DMS 273 treated with DMSO at 0.1 percent for 48 hours (cell line): ENCODE measurements at regions not wholly inside any gene's neighbourhood (a gene's known extent, or its start where the extent isn't known, plus 50 kb on each side); places are given as distances from the start of the nearest gene placed in this dataset.
"Not testable (repeated sequence)": the region's sequence is repeated elsewhere in the genome, so short reads cannot be mapped to it uniquely, and the experiment has no call there.

ENCODE experiments used
- DNase-seq: peaks from one replicate; lab custom pipeline; 2025; lab: John Stamatoyannopoulos, UW

DNA sequence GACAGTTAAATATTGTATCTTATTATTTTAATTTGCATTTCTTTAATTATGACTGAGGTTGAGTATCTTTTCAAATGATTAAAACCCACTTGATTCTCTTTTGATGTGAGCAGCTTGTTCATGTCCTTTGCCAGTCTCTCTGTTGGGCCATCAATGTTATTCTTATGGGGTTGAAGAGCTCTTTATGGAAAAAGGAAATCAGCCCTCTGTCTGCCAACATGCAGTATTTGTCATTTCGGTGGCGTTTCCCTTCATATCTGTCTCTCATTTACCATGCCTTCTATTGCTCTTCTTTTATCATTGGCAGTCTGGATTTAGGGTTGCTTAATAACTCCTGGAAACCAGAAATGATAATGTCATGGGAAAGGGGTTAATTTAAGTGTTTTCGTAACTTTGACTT is 340.7 kb upstream of the DNAJC19 start:
- DNase-seq: no peak

DNA sequence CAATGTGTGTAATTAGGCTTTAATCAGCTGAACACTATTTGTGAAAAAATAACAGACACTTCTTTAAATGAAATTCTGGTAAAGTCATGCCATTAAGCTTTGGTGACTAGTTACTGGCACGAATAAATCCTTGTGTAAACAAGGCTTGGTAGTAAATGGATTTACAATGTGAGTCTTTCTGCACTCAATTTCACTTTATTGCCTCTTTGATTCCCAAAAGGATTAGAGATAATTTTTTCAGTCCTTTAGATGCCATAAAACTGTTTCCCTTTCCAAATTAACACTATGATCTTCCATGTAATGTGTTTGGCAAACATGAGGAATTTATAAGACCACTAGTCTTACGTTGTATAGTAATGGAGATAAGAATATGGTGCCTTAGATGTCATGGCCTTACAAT is 339.5 kb upstream of the DNAJC19 start:
- no peak for DNase-seq

DNA sequence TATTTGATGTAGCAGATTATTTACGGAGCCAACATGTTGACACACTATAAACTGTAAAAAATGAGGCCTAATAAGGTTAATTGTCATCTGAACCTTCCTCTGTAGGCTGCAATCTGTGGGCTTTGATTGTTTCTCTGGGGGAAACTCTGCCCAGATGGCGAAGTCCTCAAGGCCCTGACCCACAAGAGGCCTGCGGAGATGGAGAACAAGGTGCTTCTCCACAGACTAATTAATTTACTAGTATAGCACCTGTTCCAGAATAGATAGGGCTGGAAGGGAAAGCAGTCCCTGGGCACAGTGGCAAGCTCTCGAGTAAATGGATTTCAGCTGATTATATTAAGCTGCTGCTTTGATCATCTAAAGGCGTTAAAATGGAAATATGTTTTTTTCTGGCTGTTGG is 338.8 kb upstream of the DNAJC19 start:
- no peak for DNase-seq

DNA sequence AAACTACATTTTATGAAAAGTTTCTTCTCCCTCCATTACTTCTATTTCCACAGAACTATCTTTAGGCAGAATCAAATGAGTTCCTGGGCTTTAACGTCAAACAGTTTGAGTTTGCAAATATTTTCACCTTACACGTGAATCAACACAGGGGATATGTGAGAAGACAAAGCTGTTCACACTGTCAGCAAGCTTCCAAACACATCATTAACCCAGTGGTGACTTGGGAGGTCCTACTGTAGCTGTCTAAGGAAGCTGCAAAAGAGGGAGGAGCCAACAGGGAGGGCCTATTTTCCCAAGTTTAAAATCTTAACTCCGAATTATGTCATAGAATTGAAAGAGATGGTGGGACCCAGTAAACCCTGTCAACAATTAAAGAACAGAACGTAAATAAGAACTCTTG is 337.8 kb upstream of the DNAJC19 start:
- DNase-seq: no peak

DNA sequence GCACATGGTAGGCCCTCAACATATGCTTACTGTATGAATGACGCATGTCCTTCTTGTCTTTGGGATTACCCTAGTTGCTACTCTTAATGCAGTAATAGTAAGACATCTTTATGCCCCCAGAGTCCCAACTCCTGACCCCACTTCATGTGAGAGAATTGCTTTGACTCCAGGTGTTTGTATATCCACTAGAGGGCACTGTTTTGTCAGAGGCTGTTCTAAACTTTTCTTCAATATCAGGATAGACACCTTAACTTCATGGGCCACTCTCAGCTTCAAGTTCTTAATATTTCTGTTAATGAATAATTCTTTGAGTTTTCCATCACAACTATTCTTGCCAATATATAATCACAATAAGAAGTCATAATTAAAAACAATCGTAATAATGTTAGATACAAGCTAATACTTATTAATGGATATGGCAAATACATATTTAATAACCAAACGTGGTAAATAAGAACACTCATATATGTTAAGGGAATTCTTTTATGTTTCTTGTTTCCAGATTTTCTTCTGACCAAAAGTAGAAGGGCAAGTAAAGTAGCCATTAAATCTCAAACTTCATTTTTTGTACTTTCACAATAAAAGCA is 337.2 kb upstream of the DNAJC19 start:
- DNase-seq: peak; percentile 20

DNA sequence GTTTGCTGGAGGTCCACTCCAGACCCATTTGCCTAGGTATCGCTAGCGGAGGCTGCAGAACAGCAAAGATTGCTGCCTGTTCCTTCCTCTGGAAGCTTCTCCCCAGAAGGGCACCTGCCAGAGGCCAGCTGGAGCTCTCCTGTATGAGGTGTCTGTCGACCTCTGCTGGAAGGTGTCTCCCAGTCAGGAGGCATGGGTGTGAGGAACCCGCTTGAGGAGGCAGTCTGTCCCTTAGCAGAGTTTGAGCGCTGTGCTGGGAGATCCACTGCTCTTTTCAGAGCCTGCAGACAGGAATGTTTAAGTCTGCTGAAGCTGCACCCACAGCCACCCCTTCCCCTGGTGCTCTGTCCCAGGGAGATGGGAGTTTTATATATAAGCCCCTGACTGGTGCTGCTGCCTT is 335.0 kb upstream of the DNAJC19 start:
- DNase-seq: not testable (repeated sequence)

DNA sequence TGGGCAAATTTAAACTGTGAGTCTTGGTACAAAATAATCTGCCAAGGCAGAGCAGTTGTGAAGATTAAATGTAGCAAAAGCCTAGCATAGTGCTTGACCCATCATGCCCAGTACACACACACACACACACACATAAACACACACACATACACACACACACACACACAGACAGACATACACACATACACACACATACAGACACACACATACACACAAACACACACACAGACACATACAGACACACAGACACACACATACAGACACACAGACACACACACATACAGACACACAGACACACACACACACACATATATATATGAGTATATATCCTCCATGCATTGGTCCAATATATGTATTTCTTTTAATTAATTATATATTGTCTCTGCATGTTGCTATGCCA is 328.8 kb upstream of the DNAJC19 start:
- no peak for DNase-seq

DNA sequence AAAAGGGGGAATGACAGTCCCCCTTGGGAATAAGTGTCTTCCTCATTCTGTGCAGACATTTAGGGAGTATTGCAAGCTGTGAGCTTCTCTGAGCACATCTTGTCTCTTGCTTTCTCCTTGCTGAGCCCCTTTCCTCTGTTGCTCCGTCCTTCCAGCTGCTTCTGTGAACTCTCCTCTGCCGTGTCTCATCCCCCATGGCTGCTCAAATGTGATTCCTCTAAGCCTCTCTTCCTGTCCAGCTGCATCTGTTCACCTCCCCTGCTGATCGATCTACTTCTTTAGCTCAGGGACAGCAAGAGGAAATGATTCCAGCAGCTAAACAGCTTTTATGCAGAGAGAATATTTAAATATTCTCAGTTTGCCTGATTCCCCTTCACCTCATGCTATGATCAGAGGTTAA is 328.0 kb upstream of the DNAJC19 start:
- no peak for DNase-seq

DNA sequence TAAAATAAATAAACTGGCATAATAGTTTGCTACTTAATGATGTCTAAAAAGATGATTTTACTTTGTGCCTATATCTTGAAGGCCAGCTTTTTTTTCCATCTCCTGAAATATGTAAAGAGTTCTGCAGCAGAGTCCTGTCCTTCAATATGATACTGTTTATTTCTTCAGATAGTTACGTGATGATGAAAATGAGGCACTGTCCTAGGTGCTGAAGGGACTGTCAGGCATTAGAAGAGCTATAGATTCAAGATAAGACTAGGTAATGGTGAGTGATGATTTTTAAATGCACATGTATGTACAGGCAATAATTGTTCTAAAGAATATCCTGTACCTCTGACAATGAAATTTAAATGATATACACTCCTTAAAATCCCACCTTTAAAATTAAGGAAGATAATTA is 326.9 kb upstream of the DNAJC19 start:
- DNase-seq: no peak

DNA sequence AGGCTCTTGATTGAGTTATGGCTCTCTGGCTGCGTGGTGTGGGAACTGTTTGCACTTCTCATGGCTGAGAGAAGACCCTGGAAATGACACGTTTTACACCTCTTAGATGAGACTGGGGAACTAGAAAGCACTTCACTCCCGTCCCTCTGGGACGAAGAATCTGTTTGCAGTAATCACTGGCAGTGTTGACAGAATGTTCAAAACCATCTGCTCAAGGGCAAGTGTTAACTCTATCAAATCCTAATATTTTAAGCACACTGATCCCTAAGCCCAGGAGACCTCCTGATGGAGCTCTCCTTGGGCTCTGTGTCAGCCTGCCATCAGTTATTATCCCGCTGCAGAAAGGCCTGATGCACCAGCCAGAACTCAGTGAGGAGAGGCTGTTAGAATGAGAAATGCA is 323.8 kb upstream of the DNAJC19 start:
- DNase-seq: no peak

DNA sequence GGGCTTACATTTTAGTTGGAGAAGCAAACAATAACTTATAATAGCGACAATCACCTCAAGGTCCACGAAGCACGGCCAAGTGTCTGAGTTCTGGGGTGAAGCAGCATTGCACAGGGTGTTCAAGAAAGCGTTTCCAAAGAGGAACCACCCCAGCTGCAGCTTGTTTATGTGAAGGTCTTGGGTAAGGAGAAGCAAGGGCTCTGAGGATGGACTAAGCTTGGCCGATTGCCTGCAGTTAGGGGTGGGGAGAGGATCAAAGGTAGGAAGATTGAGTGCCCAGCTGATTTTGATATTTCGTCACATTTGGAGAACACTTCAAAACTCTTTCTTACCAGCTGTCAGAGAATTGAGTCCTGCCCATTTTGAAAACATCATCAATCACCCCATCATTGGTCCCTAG is 321.6 kb upstream of the DNAJC19 start:
- no peak for DNase-seq

DNA sequence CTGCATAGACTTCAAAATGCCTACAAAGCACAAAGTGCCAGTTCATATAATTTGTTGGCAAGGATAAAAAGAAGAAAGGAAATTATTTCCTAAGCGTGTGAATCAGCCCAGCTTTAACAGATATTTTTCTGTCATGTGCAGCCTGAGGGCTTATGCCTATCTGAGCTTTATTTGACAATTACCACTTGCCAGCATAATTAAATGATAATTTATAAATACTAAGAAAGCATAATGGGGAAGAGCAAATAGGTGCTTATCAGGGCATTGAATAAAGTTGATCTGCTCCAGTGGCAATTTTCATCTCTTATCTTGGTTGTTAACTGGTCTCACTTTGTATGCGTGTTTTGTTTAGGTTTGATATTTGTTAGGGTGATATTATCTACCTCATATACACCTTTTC is 313.4 kb upstream of the DNAJC19 start:
- DNase-seq: no peak

DNA sequence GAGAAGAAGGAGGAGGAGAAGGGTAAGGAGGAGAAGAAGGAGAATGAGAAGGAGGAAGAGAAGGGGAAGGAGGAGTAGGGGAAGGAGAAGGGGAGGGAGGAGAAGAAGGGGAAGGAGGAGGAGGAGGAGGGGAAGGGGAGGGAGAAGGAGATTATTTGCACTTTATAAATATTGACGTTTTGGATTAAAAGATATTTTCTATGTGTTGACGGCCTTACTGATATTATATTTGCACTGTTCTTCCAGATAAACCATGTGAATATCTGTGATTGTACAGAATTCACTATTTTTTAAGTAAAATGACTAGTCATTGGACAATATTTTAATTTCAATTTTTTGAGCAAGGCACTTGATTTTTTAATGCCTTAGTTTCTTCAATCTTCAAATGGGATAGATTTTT is 310.5 kb upstream of the DNAJC19 start:
- DNase-seq: no peak

DNA sequence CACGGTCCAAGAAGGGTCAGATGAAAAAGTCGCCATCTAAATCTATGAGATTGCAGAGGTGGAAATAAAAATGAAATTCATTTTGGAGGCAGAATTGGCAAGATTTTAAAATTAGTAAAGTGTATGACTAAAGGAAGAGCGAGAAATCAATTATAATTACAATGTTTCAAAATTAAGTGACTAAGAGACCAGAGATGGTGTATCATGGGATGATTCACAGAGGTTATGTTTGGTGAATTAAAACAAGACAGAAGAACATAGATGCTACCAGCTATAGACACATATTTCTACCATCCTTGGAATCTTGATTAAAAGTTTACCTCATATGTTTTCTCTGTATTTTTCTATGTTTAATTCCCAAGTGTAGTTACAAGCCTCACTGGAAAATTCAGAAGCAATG is 308.9 kb upstream of the DNAJC19 start:
- no peak for DNase-seq

DNA sequence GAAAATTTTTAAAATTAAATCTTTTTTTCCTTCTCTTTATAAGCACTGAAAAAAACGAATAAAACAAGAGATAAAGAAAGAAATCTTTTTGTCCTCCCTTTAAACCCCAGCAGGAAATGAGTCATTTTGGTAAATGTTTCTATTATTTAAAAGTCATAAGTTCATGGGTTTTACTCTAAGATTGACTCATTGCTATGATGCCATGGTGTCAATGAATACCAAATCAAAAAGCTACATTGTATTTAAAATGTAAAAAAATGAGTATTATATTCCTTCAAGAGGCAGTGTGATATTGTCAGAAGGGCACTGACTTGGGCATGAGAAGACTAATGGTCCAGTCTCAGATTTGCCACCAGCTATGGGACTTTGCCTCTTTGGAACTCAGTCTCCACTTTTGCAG is 303.4 kb upstream of the DNAJC19 start:
- DNase-seq: no peak

DNA sequence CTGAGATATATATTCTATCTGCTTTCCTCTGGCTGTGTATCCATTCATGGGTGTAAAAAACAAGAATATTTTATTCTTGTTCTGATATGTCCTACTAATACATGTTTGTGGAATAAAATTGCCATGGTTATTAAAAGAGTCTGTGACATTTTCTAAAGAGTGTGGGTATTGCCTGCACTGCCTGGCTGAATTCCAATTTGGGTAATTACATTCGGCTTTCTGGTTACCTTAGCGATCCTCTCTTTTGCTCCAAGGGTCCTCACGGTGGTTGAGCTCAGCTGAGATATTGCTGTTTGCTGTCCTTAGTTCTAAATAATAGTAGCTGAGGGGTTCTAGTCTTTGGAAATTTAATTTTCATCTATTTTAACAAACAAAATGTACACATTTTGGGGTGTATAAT is 301.4 kb upstream of the DNAJC19 start:
- DNase-seq: no peak

DNA sequence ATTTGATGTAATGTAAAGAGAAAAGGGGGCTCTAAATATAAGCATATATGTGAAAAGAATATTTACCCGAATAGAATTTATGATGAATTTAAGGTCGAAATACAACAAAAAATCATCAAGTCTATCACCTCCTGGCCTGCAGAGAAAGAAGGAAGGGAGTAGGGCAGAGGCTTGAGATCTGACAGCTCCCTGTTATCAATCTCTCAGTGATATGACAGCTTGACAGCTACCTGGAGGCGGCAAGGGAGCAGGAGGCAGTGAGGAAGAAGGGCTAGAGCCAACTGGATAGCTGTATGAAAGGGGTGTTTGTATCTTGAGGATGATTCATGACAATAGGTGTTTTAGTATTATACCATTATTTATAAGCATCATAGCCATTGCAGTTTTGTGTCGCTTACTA is 299.8 kb upstream of the DNAJC19 start:
- no peak for DNase-seq

DNA sequence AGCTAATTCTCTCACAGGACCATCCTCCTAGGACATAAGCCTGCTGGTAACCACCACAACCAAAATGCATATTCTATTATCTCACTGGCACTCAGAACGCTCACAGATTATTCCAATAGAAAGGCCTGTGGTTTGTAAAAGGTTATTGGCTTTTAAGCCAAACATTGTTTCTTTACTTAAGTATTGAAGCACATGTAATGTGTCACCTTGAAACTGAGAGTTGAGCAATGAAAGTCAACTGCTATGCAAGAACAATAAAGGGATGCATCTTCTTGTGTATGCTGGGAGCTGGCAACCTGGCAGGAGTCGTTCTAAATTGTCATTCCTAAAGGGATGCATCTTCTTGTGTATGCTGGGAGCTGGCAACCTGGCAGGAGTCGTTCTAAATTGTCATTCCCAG is 298.6 kb upstream of the DNAJC19 start:
- DNase-seq: no peak

DNA sequence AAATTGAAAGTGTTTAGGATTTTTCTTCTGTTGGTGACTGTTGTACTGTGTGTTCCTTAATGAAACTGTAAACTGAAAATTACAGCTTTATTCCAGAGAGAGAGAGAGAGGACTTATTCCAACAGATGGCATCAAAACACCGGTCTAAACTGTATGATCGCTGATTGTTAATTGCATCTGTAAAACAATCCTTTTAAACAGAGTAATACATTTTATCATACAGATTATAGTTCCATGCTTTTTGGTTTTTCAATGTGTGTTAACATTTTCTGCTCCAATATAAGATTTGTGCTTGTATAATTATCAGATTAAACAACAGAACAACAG is 289.7 kb upstream of the DNAJC19 start:
- no peak for DNase-seq

DNA sequence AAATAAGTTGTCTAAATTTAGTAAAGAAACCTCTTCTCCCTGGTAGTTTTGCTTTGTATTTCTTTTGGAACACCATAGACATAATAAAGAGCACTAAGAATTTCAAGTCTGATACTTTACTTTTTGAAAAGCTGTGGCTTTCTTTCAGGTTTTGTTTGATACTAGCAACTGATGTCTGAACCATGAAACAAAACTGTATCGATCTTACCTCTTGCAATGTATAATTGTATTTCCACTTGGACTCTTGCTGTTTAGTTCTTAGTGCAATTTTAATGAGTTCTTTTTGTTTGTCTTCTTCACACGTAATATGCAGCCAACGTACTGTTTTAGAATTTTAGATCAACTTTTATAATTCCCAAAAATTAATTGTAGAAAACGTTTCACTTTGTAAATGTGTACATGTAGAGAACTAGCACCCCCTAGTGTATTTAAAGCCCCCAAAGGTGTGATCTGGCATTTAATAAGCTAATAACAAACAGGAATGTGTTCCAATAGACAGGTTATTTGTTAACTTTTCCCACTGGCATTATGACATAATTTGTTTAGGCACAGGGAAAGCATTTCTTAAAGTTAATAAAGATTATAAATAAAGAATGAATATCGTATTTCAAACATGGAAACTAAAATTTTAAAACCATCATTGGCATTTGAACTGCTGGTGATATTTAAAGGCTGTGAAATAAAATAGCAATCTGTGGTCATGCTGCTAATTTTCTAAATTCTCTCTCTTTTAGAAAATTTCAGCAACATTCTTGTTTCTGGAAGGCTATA is 289.1 kb upstream of the DNAJC19 start:
- no peak for DNase-seq

DNA sequence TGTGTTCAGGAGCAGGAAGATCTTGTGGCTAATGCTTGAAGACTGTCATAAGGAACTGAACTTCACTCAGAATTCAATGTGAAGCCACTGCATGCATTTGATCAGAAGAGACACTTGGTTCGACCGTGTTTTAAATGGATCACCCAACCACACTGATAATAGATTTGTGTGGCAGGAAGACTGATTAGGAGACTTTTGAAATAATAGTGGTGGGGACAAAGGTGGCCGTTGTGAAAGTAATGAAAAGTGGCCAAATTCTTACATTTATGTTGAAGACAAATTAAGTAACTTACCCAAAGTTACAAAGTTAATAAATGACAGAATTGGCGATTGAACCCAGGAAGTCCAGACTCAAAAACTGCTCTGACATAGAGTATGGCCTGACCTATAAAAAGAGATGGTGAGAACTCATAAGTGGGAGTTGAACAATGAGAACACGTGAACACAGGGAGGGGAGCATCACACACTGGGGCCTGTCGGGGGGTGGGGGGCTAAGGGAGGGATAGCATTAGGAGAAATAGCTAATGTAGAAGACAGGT is 286.9 kb upstream of the DNAJC19 start:
- DNase-seq: no peak

DNA sequence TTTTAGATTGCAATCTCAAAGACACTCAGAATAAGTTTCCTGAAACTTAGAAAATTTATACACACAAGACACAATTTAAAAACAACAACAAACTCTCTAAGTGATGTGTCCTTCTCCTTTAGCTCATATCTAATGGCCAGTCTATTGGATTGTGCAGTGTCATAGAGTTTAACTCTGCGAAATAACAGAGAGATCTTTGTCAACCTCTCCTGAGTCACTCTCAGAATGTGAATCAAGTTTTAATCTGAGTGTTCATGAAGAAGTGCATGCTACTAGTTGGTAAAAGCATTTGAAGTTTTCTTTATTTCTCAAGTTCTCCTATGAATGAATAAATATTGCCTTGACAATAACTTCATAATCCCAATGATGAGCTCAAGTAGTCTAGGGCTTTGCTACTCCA is 284.5 kb upstream of the DNAJC19 start:
- DNase-seq: no peak

DNA sequence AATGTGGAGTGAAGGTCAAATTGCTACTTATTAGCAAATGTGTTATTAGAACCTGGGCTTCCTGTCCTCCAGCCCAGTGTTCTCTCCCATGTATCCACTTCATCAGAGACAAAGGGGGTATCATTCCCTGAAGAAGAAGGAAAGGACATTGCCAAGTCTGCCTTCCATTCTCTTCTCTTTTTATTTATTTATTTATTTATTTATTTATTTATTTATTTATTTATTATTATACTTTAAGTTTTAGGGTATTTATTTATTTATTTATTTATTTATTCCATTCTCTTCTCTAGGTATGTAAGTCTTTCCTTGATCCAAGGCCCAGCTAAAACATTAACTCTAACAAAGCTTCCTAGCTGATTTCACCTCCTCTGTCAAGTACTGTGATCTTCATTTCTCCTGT is 277.8 kb upstream of the DNAJC19 start:
- DNase-seq: no peak

DNA sequence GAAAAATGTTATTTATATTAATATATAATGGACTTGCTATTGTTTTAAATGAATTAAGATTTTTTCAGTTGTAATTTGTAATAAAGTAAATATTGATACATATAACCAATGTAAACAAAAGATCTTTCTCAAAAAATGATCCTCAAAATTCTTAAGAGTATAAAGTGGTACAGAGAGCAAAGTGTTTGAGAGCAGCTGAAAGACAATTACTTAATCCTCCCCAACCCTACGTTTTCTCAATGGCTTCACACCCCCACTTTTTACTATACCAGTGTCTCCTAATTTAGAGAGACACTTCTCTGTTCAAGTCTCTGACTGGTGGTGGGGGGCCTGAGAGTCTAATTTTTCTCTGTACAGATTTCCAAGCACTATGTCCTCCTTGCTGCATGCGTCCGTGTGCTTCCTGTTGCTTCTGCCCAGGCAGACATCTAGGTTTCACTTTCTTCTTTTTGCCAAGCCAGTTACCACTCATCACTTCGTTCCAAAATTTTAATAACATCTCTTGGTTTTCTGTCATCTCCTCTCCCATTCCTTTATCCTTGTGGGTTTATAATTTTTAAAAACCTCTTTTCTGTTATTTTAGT is 276.3 kb upstream of the DNAJC19 start:
- no peak for DNase-seq
